ENCODE measurements at regions not wholly inside any gene's neighbourhood (a gene's known extent, or its start where the extent isn't known, plus 50 kb on each side); places are given as distances from the start of the nearest gene placed in this dataset.

GRCh38 chr3:56894881-56895431 is 93.2 kb upstream of the ARHGEF3 start:
- no peak for DNase-seq (ENCODE audit: low spot score)

GRCh38 chr3:56890448-56891091 is 88.8 kb upstream of the ARHGEF3 start:
- DNase-seq (ENCODE audit: low spot score) = no peak

- DNase-seq (ENCODE audit: low spot score) = no peak
These were observed 87.4 kb upstream of the ARHGEF3 start for GRCh38 chr3:56889131-56889530.

GRCh38 chr3:56887402-56888025 is 85.8 kb upstream of the ARHGEF3 start:
- no peak for DNase-seq (ENCODE audit: low spot score)

- no peak for DNase-seq (ENCODE audit: low spot score)
These were observed 84.6 kb upstream of the ARHGEF3 start for GRCh38 chr3:56886314-56886713.

- no peak for DNase-seq (ENCODE audit: low spot score)
These were observed 84.1 kb upstream of the ARHGEF3 start for GRCh38 chr3:56885879-56886278.

GRCh38 chr3:56885453-56885852 is 83.7 kb upstream of the ARHGEF3 start:
- DNase-seq (ENCODE audit: low spot score) = no peak

- no peak for DNase-seq (ENCODE audit: low spot score)
These were observed 82.6 kb upstream of the ARHGEF3 start for GRCh38 chr3:56884387-56884786.

GRCh38 chr3:56883828-56884227 is 82.1 kb upstream of the ARHGEF3 start:
- DNase-seq (ENCODE audit: low spot score) = no peak

- no peak for DNase-seq (ENCODE audit: low spot score)
These were observed 81.1 kb upstream of the ARHGEF3 start for GRCh38 chr3:56882896-56883295.

GRCh38 chr3:56881841-56882240 is 80.1 kb upstream of the ARHGEF3 start:
- no peak for DNase-seq (ENCODE audit: low spot score)

GRCh38 chr3:56880720-56881575 is 79.2 kb upstream of the ARHGEF3 start:
- DNase-seq (ENCODE audit: low spot score) = no peak

- DNase-seq (ENCODE audit: low spot score) = no peak
These were observed 77.9 kb upstream of the ARHGEF3 start for GRCh38 chr3:56879436-56880215.

- DNase-seq (ENCODE audit: low spot score) = peak; percentile 95
These were observed 76.3 kb upstream of the ARHGEF3 start for GRCh38 chr3:56878074-56878473.

GRCh38 chr3:56876916-56877315 is 75.2 kb upstream of the ARHGEF3 start:
- DNase-seq (ENCODE audit: low spot score) = no peak

GRCh38 chr3:56874269-56874668 is 72.5 kb upstream of the ARHGEF3 start:
- no peak for DNase-seq (ENCODE audit: low spot score)

GRCh38 chr3:56870436-56870835 is 68.7 kb upstream of the ARHGEF3 start:
- DNase-seq (ENCODE audit: low spot score) = no peak

- no peak for DNase-seq (ENCODE audit: low spot score)
These were observed 67.6 kb upstream of the ARHGEF3 start for GRCh38 chr3:56869157-56869889.

- DNase-seq (ENCODE audit: low spot score) = no peak
These were observed 67.0 kb upstream of the ARHGEF3 start for GRCh38 chr3:56868706-56869105.

- no peak for DNase-seq (ENCODE audit: low spot score)
These were observed 65.9 kb upstream of the ARHGEF3 start for GRCh38 chr3:56867671-56868070.

- DNase-seq (ENCODE audit: low spot score) = no peak
These were observed 63.3 kb upstream of the ARHGEF3 start for GRCh38 chr3:56864918-56865524.

All from kidney capillary endothelial cell (primary cell).